Kidney epithelial cell (primary cell): ENCODE measurements at regions not wholly inside any gene's neighbourhood (a gene's known extent, or its start where the extent isn't known, plus 50 kb on each side); places are given as distances from the start of the nearest gene placed in this dataset.

Experiments
- DNase-seq: peaks from one replicate; pipeline ENCODE4 v3.0.0-alpha.2; 2010; ENCODE audit warnings: low read depth
- H3K27me3 ChIP-seq: 2 replicates; pipeline ENCODE4 v1.6.0; 2011; ENCODE audit warnings: low read length; ENCODE audit not compliant: control insufficient read depth, insufficient read depth
- H3K36me3 ChIP-seq: 2 replicates; pipeline ENCODE4 v1.5.1; 2011; ENCODE audit warnings: low read length; ENCODE audit not compliant: control insufficient read depth, insufficient read depth
- H3K4me3 ChIP-seq: 2 replicates; pipeline ENCODE4 v1.5.1; 2011; ENCODE audit warnings: low read depth, mild to moderate bottlenecking, control low read depth, low read length
- TF ChIP-seq, protein P1 (sequence below): IDR thresholded peaks from 2 replicates; pipeline ENCODE4 v1.5.1; 2011; ENCODE audit warnings: mild to moderate bottlenecking, moderate library complexity, low read length, control low read depth, inconsistent platforms; ENCODE audit not compliant: insufficient read depth, poor library complexity, severe bottlenecking

DNA sequence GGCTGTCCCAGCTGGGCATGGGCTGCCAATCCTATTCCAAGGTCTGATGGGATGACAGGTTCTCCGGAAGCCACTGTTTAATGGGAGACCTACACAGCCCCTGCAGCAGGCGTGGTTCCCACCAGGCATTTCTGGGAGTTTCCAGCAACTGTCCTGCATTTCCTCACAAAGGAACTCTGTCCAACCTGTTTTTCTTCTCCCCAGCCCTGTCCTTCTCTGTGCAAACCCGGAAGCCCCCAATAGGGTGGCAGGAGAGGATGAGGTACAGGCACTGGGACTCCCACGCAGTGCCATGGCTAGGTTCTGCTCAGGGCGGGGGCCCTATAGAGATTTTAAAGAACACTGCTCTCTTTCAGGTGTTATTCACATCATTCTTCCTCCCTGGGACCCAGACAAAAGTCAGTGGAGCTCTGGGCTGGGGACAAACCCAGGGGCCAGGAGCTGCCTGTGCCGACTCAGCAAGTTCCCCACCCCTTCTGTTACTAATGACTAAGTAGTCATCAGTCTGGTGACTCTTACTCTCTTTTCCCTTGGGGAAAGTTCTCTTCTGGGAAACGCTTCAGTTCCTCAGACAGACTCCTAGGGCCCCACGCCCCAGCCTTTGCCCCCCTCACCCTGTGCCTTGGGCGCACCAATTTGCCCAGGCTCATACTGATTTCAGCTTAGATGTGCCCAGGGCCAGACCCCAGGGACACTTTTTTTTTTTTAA is 97.7 kb downstream of the CD47 start:
- TF ChIP-seq, protein P1, sequence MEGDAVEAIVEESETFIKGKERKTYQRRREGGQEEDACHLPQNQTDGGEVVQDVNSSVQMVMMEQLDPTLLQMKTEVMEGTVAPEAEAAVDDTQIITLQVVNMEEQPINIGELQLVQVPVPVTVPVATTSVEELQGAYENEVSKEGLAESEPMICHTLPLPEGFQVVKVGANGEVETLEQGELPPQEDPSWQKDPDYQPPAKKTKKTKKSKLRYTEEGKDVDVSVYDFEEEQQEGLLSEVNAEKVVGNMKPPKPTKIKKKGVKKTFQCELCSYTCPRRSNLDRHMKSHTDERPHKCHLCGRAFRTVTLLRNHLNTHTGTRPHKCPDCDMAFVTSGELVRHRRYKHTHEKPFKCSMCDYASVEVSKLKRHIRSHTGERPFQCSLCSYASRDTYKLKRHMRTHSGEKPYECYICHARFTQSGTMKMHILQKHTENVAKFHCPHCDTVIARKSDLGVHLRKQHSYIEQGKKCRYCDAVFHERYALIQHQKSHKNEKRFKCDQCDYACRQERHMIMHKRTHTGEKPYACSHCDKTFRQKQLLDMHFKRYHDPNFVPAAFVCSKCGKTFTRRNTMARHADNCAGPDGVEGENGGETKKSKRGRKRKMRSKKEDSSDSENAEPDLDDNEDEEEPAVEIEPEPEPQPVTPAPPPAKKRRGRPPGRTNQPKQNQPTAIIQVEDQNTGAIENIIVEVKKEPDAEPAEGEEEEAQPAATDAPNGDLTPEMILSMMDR = no peak

DNA sequence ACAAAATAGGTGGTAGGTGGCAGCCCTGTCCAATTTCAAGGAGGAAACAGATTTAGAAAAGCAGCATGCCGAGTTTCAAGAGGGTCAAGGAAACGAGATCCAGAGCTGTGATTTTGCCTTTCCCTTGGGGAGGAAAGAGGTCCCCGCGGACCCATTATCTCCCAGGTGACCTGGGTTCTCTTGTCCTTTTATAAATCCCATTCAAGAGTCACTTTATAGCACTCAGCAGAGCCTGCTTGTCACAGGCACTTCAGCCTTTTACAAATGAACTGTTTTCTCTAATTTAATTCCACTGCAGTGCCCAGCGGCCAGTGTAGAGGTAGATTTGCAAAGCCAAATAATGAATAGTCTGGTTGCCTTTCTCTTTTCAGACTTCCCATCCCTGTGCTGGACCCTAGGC is 99.9 kb downstream of the CD47 start:
- DNase-seq = no peak
- Histone ChIP-seq H3K36me3 (no peaks in the 10 kb centered on the region), H3K27me3 (no peaks in the 10 kb centered on the region), H3K4me3 (no peak overlapping the region)
- TF ChIP-seq, protein P1 = no peak

More for the DNA sequence above, 97.7 kb downstream of the CD47 start:
- Histone ChIP-seq H3K4me3 (no peak overlapping the region), H3K27me3 (no peaks in the 10 kb centered on the region), H3K36me3 (no peaks in the 10 kb centered on the region)
- no peak for DNase-seq

DNA sequence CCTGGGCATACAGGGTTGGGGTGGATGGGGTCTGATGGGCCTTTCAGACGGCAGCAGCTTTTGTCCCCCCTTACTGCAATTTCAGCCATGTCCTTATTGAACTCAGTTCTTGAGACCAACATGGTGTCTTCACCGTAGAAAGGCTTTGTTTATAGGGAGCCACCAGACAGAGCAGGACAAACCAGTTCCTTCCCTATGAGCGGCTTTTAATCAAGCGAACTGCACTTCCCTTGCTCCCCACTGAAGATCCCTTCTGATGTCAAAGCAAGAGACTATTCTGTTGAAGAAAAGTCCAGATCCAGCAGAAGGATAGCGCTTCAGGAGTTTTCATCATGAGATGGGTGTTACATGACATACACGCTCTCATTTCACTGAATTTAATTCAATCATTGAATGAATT is 100.4 kb downstream of the CD47 start:
- Histone ChIP-seq H3K36me3 (no peaks in the 10 kb centered on the region), H3K4me3 (no peak overlapping the region), H3K27me3 (no peaks in the 10 kb centered on the region)
- TF ChIP-seq, protein P1 = no peak
- no peak for DNase-seq

DNA sequence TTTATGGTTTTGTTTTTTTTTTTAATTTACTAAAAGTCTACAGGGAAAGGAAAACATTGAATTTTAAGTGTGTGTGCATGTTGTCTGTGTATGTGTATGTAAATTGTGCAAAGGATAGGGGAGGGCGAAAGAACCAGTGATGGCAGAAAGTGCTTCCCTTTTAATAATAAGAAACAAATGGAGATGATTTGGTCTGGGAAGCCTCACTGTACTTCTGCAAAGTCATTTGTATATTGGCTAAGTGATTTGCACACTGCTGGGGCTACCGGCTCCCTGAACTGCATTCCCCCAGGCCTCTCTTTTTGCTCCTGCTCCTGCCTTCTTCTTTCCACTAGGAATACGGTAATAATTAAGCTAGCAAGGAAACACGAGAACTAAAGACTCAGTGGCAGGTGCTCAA is 101.2 kb downstream of the CD47 start:
- DNase-seq = no peak
- no peaks in the 10 kb centered on the region for H3K27me3 ChIP-seq
- no peak overlapping the region for H3K4me3 ChIP-seq
- no peaks in the 10 kb centered on the region for H3K36me3 ChIP-seq
- TF ChIP-seq, protein P1 = no peak

DNA sequence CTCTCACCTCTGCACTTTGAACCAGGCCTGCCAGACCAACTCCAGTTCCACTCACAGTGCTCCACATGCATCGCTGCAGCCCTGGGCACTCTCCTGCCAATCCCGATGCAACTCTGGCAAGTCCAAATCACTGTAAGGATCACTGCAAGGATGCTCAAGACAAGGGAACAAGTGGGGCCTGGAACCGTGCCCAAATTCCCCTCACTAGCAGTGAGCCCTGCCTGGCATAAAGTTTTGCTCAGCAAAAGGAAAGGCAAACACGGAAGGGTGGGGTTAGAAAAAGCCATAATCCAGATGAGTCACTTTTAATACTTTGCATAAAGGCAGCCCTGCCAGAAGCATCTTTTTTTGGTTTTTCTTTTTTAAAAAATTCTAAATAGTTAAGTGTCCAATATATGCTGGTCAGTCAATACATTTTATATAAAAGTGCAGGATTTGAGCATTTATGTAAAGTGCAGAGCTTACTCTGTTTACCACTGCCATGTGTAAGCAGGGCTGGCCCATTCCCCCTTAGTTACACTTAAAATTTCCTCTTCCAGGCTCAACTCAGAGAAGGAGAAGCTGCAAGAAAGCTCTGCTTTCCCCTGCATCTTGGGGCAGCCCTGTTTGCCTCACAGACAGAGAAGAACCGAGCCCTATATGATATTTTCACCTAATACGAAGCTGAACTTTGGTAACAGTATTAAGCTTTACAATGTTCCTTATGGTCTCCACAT is 102.2 kb downstream of the CD47 start:
- no peaks in the 10 kb centered on the region for H3K27me3 ChIP-seq
- DNase-seq = no peak
- no peak overlapping the region for H3K4me3 ChIP-seq
- H3K36me3 ChIP-seq = no peaks in the 10 kb centered on the region
- TF ChIP-seq, protein P1 = no peak
